Psoas muscle (tissue), 7 donors: ENCODE measurements at regions not wholly inside any gene's neighbourhood (a gene's known extent, or its start where the extent isn't known, plus 50 kb on each side); places are given as distances from the start of the nearest gene placed in this dataset.

Experiments
- ATAC-seq, 4 donors: fragments of 200-7000 bp; cut with Tn5 transposase; one replicate each; pipeline ENCODE4 v1.9.1; 2020; ENCODE audit warnings: moderate library complexity in 3 of 4, mild to moderate bottlenecking in 2 of 4
- DNase-seq, 2 donors: peaks; one replicate each; pipeline ENCODE4 v3.0.0-alpha.2; 2020
- H3K27ac ChIP-seq: fragments of 200-600 bp; one replicate; pipeline ENCODE4 v1.8.0; 2022
- H3K27me3 ChIP-seq, 3 donors: fragments of 200-600 bp in 1 of 3; one replicate each; pipeline versions ENCODE4 v1.6.1 to v1.8.0; 2013 to 2022; ENCODE audit warnings: low read length in 2 of 3, mild to moderate bottlenecking in 2 of 3, moderate library complexity in 1 of 3; ENCODE audit not compliant: insufficient read depth in 3 of 3
- H3K36me3 ChIP-seq, 2 donors: fragments of 200-600 bp in 1 of 2; one replicate each; pipeline versions ENCODE4 v1.6.1 to v1.8.0; 2013 to 2022; ENCODE audit warnings: low read depth in 1 of 2, mild to moderate bottlenecking in 1 of 2, moderate library complexity in 1 of 2; ENCODE audit not compliant: insufficient read depth in 1 of 2
- H3K4me1 ChIP-seq: fragments of 200-600 bp; one replicate; pipeline ENCODE4 v1.8.0; 2022
- H3K4me3 ChIP-seq: fragments of 200-600 bp; one replicate; pipeline ENCODE4 v1.8.0; 2022; ENCODE audit warnings: mild to moderate bottlenecking
- H3K9me3 ChIP-seq: fragments of 200-600 bp; one replicate; pipeline ENCODE4 v1.8.0; 2022
- CTCF ChIP-seq: fragments of 200-600 bp; IDR thresholded peaks from one replicate; pipeline ENCODE4 v1.8.0; 2022; ENCODE audit warnings: antibody characterized with exemption
- WGBS, 3 donors: extraction: QIAGEN DNeasy Blood & Tissue Kit; methylation state at CpG; one replicate each; pipeline versions ENCODE4 v1.1.6 to v1.1.7; 2013; 5-methylcytosine and 5-hydroxymethylcytosine counted together
- intact Hi-C, 2 donors: fragments of 100-400 bp; cut with DNase I; formaldehyde crosslinking; loops; one replicate each; pipeline versions ENCODE4 v1.11.0 to v1.14.2; 2022
- donor health status: healthy with polysubstance abuse.
- donor health status: DM: no; HTN: no; CAD: no; lungs with moderate emphysema.
- donor health status: Bipolar disorder and iron deficiency.
- donor health status: healthy.
- donor health status: DM: yes; HTN: yes; CAD: no.
- donor health status: DM: no; HTN: no; CAD: no.
- donor health status: DM: yes; HTN: yes; CAD: no.

DNA sequence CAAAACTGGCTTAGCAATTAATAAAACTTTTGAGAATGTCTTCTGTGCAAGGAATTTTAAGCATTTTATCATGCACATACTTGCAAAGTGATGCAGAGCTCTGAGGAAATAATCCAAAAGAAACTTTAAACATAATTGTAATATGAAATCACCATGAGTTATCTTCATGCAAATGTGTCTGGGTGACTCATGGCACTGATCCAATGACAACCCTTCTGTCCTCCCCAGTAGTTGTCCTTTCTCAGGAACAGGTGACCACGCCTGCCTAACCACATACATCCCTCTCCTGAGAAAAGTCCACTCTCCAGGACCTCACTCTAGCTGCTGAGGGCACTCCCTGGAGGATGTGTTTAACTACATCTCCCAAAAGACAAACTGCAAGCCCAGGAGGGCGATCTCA is 530.6 kb upstream of the IL12A start:
- no peak overlapping the region for H3K27ac ChIP-seq
- no peaks in the 10 kb centered on the region for H3K36me3 ChIP-seq
- TF ChIP-seq CTCF: no peak
- H3K27me3 ChIP-seq: peaks cover 0 to 7% (median 0%) of the 10 kb centered on the region in 3 donors
- intact Hi-C loops: no loop called here
- no peak overlapping the region for H3K4me3 ChIP-seq
- no peaks in the 10 kb centered on the region for H3K4me1 ChIP-seq
- ATAC-seq: no peak
- WGBS, 3 donors: 45 to 55% (median 51%) methylated on average over 2 of the region's 2 CpGs
- no peaks in the 10 kb centered on the region for H3K9me3 ChIP-seq
- DNase-seq: no peak

DNA sequence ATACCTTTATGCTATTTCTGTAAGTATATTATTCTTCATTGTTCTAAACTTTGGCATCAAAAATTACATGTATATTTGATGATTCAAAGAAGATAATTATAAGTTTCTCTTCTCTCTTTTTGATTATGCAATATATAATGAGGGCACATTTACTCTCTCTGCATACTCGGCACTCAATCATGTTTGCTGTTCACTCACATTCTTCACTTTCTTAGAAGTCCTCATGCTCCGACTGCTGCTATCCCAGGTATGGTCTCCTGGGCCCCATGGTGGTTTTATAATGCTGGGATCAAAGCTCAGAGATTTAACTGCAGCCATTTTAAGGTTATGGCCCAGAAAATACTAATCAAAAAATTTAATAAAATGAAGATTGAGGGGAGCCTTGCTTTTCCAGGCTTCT is 529.7 kb upstream of the IL12A start:
- intact Hi-C loops: no loop called here
- no peak overlapping the region for H3K4me3 ChIP-seq
- ATAC-seq (no peak), DNase-seq (no peak)
- H3K4me1 ChIP-seq: no peaks in the 10 kb centered on the region
- H3K9me3 ChIP-seq: no peaks in the 10 kb centered on the region
- peaks cover 0 to 7% (median 0%) of the 10 kb centered on the region in 3 donors for H3K27me3 ChIP-seq
- TF ChIP-seq CTCF: no peak
- H3K27ac ChIP-seq: no peak overlapping the region
- no peaks in the 10 kb centered on the region for H3K36me3 ChIP-seq
- 64 to 78% (median 69%) methylated on average over 2 of the region's 2 CpGs for WGBS, 3 donors

- ATAC-seq: no peak
- no peaks in the 10 kb centered on the region for H3K36me3 ChIP-seq
- intact Hi-C loops: no loop called here
- 55 to 64% (median 61%) methylated on average over 4 of the region's 4 CpGs for WGBS, 3 donors
- H3K4me3 ChIP-seq: no peak overlapping the region
- peaks cover 4% of the 10 kb centered on the region for H3K9me3 ChIP-seq
- TF ChIP-seq CTCF: no peak
- H3K27ac ChIP-seq: no peak overlapping the region
- H3K27me3 ChIP-seq: no peaks in the 10 kb centered on the region
- H3K4me1 ChIP-seq: no peaks in the 10 kb centered on the region
- DNase-seq: no peak
Measured at GRCh38 chr3:159472611-159473010, 516.0 kb upstream of the IL12A start.

DNA sequence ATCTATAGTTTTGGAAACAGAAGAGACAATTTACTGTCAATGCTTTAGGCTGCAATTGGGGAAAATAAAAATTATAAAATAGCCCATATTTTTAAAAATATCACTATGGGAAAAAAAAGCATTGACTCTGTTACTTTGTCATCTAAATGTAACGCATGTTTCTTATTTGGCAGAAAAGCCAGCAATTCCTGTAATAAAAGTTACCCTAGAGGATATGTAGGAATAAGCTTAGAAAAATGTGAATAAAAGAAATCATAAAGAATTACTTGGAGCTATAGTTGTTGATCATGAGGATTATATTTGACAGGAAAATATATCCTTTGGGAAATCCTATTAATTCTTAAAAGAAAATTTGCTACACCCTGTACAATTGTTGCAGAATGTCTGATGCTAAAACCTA is 515.4 kb upstream of the IL12A start:
- H3K27me3 ChIP-seq: no peaks in the 10 kb centered on the region
- H3K27ac ChIP-seq: no peak overlapping the region
- no peak for DNase-seq
- 53 to 61% (median 59%) methylated on average over 1 of the region's 1 CpG for WGBS, 3 donors
- H3K4me3 ChIP-seq: no peak overlapping the region
- intact Hi-C loops: no loop called here
- no peaks in the 10 kb centered on the region for H3K4me1 ChIP-seq
- no peak for ATAC-seq
- peaks cover 4% of the 10 kb centered on the region for H3K9me3 ChIP-seq
- TF ChIP-seq CTCF: no peak
- no peaks in the 10 kb centered on the region for H3K36me3 ChIP-seq

DNA sequence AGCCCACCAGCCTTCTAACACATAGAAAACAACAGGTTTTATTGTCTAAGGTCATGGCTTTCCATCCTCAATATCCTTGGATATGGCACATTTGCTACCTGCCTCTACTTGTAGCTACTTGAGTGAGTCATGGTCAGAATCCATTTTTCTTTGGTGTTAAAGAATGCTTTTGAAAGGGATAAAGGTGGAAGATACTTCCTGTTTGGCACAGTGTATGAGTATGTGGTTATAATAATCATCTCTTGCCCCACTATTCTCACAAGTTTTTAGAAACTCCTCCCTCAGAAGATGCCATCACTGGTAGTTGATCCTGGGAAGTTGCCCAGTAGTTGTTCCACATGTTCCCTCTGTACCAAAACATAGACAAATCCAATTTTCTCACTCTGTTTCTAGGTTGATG is 508.6 kb upstream of the IL12A start:
- no peak for TF ChIP-seq CTCF
- Histone ChIP-seq H3K36me3 (no peaks in the 10 kb centered on the region), H3K27ac (no peak overlapping the region), H3K4me3 (no peak overlapping the region), H3K4me1 (no peaks in the 10 kb centered on the region), H3K9me3 (peaks cover 4% of the 10 kb centered on the region), H3K27me3 (no peaks in the 10 kb centered on the region)
- ATAC-seq (no peak), DNase-seq (no peak)
- intact Hi-C loops: no loop called here
